Psoas muscle (tissue), 7 donors: ENCODE measurements at regions not wholly inside any gene's neighbourhood (a gene's known extent, or its start where the extent isn't known, plus 50 kb on each side); places are given as distances from the start of the nearest gene placed in this dataset.
"Not testable (repeated sequence)": the region's sequence is repeated elsewhere in the genome, so short reads cannot be mapped to it uniquely, and the experiment has no call there.

Source experiments
- ATAC-seq, 4 donors: fragments of 200-7000 bp; cut with Tn5 transposase; one replicate each; pipeline ENCODE4 v1.9.1; 2020; ENCODE audit warnings: moderate library complexity in 3 of 4, mild to moderate bottlenecking in 2 of 4
- DNase-seq, 2 donors: peaks; one replicate each; pipeline ENCODE4 v3.0.0-alpha.2; 2020
- H3K27ac ChIP-seq: fragments of 200-600 bp; one replicate; pipeline ENCODE4 v1.8.0; 2022
- H3K27me3 ChIP-seq, 3 donors: fragments of 200-600 bp in 1 of 3; one replicate each; pipeline versions ENCODE4 v1.6.1 to v1.8.0; 2013 to 2022; ENCODE audit warnings: low read length in 2 of 3, mild to moderate bottlenecking in 2 of 3, moderate library complexity in 1 of 3; ENCODE audit not compliant: insufficient read depth in 3 of 3
- H3K36me3 ChIP-seq, 2 donors: fragments of 200-600 bp in 1 of 2; one replicate each; pipeline versions ENCODE4 v1.6.1 to v1.8.0; 2013 to 2022; ENCODE audit warnings: low read depth in 1 of 2, mild to moderate bottlenecking in 1 of 2, moderate library complexity in 1 of 2; ENCODE audit not compliant: insufficient read depth in 1 of 2
- H3K4me1 ChIP-seq: fragments of 200-600 bp; one replicate; pipeline ENCODE4 v1.8.0; 2022
- H3K4me3 ChIP-seq: fragments of 200-600 bp; one replicate; pipeline ENCODE4 v1.8.0; 2022; ENCODE audit warnings: mild to moderate bottlenecking
- H3K9me3 ChIP-seq: fragments of 200-600 bp; one replicate; pipeline ENCODE4 v1.8.0; 2022
- WGBS, 3 donors: extraction: QIAGEN DNeasy Blood & Tissue Kit; methylation state at CpG; one replicate each; pipeline versions ENCODE4 v1.1.6 to v1.1.7; 2013; 5-methylcytosine and 5-hydroxymethylcytosine counted together
- intact Hi-C, 2 donors: fragments of 100-400 bp; cut with DNase I; formaldehyde crosslinking; loops; one replicate each; pipeline versions ENCODE4 v1.11.0 to v1.14.2; 2022
- TF ChIP-seq, protein P1 (sequence below): fragments of 200-600 bp; IDR thresholded peaks from one replicate; pipeline ENCODE4 v1.8.0; 2022; ENCODE audit warnings: antibody characterized with exemption
- donor health status: healthy with polysubstance abuse.
- donor health status: DM: no; HTN: no; CAD: no; lungs with moderate emphysema.
- donor health status: Bipolar disorder and iron deficiency.
- donor health status: healthy.
- donor health status: DM: yes; HTN: yes; CAD: no.
- donor health status: DM: no; HTN: no; CAD: no.
- donor health status: DM: yes; HTN: yes; CAD: no.

DNA sequence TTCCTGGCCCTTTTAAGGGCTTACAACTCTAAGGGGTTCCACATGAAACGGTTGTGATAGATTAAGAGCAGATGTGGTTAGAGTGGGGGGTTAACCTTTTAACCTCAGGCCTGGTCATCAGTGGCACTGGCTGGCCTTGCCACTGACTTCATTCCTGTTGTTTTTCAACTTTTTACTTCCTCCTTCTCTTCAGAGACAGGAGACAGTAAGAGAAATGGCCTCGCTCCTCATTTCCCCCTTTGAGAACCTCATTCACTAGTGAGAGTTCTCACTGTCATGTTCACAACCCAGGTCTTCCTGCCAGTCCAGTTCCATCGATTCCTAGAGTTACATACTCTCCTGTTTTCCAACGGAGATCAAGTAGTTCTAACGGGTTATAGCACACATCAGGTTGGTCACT lies 101.6 kb upstream of the SLC1A4 start:
- Histone ChIP-seq H3K36me3 (no peaks in the 10 kb centered on the region), H3K4me3 (no peak overlapping the region), H3K4me1 (no peaks in the 10 kb centered on the region), H3K27ac (no peak overlapping the region), H3K27me3 (no peaks in the 10 kb centered on the region), H3K9me3 (no peaks in the 10 kb centered on the region)
- WGBS, 3 donors = 88 to 93% (median 89%) methylated on average over 5 of the region's 5 CpGs
- intact Hi-C loops = no loop called here
- no peak for ATAC-seq
- TF ChIP-seq, protein P1, sequence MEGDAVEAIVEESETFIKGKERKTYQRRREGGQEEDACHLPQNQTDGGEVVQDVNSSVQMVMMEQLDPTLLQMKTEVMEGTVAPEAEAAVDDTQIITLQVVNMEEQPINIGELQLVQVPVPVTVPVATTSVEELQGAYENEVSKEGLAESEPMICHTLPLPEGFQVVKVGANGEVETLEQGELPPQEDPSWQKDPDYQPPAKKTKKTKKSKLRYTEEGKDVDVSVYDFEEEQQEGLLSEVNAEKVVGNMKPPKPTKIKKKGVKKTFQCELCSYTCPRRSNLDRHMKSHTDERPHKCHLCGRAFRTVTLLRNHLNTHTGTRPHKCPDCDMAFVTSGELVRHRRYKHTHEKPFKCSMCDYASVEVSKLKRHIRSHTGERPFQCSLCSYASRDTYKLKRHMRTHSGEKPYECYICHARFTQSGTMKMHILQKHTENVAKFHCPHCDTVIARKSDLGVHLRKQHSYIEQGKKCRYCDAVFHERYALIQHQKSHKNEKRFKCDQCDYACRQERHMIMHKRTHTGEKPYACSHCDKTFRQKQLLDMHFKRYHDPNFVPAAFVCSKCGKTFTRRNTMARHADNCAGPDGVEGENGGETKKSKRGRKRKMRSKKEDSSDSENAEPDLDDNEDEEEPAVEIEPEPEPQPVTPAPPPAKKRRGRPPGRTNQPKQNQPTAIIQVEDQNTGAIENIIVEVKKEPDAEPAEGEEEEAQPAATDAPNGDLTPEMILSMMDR = no peak
- no peak for DNase-seq

DNA sequence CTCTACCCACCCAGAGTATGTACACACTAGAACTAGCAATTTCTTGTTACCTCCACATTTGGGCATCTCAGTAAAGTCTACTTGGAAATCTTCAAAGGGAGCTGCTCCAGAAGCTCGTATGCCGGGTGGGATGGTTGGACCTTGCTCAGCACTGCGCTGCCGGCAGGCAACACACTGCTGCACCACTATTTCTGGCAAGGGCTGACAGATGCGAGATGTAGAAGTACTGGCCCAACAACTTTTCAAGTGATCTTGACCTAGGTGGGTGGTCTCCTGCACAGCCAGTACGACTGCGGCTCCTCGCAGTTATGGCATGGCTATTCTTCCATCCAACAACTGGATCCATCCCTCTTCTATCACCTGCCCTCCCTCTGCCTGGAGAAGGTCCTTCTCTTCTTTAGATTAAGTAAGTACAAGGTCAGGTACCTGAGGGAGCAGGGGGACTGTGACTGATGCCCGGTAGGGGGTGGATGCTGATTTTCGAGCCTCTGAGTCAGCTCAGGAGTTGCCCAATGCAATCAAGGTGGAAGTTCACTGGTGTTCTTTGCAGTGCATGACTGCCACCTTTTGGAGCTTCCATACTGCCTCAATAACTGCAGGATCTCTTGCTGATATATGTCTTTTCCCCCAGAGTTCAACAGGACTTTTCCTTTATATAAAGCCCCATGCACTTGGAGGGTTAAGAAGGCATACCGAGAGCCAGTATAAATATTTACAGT lies 100.4 kb upstream of the SLC1A4 start:
- DNase-seq (no peak), ATAC-seq (no peak)
- Histone ChIP-seq H3K4me3 (no peak overlapping the region), H3K4me1 (no peaks in the 10 kb centered on the region), H3K9me3 (no peaks in the 10 kb centered on the region), H3K36me3 (no peaks in the 10 kb centered on the region), H3K27ac (no peak overlapping the region), H3K27me3 (no peaks in the 10 kb centered on the region)
- intact Hi-C loops = no loop called here
- TF ChIP-seq, protein P1 = no peak
- WGBS, 3 donors = 77 to 83% (median 78%) methylated on average over 11 of the region's 11 CpGs

DNA sequence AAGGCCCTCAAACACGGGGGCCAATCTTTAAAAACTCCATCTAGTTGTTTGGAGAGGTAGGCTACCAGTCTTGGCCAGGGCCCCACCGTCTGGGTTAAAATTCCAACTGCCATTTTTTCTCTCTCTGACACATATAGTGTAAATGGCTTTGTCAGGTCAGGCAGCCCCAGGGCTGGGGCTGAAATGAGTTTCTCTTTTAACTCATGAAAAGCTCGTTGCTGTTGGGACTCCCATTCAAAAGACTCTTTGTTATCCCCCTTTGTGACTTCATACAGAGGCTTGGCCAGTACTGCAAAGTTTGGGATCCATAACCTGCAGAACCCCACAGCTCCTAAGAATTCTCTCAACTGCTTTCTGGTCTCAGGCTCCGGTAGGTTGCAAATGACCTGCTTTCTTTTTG lies 99.4 kb upstream of the SLC1A4 start:
- Histone ChIP-seq H3K4me3 (no peak overlapping the region), H3K27me3 (no peaks in the 10 kb centered on the region), H3K4me1 (no peaks in the 10 kb centered on the region), H3K9me3 (no peaks in the 10 kb centered on the region), H3K36me3 (no peaks in the 10 kb centered on the region), H3K27ac (no peak overlapping the region)
- DNase-seq (no peak), ATAC-seq (no peak)
- 70 to 86% (median 83%) methylated on average over 4 of the region's 4 CpGs for WGBS, 3 donors
- TF ChIP-seq, protein P1 = no peak
- intact Hi-C loops = no loop called here

DNA sequence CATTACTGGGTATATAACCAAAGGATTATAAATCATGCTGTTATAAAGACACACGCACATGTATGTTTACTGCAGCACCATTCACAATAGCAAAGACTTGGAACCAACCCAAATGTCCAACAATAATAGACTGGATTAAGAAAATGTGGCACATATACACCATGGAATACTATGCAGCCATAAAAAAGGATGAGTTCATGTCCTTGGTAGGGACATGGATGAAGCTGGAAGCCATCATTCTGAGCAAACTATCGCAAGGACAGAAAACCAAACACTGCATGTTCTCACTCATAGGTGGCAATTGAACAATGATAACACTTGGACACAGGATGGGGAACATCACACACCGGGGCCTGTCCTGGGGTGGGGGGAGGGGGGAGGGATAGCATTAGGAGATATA lies 92.6 kb upstream of the SLC1A4 start:
- H3K27ac ChIP-seq, ATAC-seq, H3K36me3 ChIP-seq, H3K4me1 ChIP-seq, intact Hi-C loops, H3K9me3 ChIP-seq, H3K27me3 ChIP-seq, H3K4me3 ChIP-seq, DNase-seq: not testable (repeated sequence)
- WGBS, 3 donors = 88 to 96% (median 93%) methylated on average over 3 of the region's 3 CpGs

DNA sequence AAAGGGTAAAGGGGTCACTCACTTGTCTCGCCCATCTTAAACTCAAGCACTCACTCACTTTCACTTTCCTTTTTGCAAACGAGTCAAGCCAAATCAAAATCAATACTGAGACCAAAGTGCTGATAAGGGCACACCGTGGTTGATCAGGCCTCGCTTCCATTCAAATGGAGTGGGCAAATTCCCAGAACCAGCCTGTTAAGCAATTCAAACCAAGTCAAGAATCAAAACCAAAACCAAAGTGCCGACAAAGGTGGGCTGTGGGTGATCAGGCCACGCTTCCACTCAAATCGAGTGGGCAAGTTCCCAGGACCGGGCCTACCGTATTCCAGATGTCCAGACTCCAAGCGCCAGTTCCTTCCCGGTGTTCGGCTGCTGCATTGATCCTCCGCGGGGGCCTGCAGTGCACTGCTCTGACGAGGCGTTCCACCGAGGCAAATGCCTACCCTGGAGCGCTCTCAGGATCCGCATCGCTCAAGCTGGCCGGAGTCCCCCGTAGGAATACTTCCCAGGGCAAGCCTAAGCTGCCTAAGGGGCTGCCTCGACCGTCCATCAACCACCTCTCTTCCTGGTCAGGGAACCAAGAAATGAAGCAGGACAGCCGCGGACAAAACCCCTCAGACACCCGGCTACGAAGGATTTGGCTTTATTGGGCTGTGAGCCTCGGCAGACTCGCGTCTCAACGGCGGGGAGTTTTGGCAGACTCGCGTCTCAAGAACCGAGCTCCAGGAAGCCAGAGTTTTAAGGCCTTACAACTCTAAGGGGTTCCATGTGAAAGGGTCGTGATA lies 89.9 kb upstream of the SLC1A4 start:
- no peaks in the 10 kb centered on the region for H3K27me3 ChIP-seq
- H3K4me1 ChIP-seq = no peaks in the 10 kb centered on the region
- TF ChIP-seq, protein P1 = no peak
- no peak overlapping the region for H3K4me3 ChIP-seq
- intact Hi-C loops = no loop called here
- no peak for DNase-seq
- no peak for ATAC-seq
- WGBS, 3 donors = 88 to 89% (median 89%) methylated on average over 37 of the region's 37 CpGs
- H3K9me3 ChIP-seq = no peaks in the 10 kb centered on the region
- H3K27ac ChIP-seq = no peak overlapping the region
- no peaks in the 10 kb centered on the region for H3K36me3 ChIP-seq

DNA sequence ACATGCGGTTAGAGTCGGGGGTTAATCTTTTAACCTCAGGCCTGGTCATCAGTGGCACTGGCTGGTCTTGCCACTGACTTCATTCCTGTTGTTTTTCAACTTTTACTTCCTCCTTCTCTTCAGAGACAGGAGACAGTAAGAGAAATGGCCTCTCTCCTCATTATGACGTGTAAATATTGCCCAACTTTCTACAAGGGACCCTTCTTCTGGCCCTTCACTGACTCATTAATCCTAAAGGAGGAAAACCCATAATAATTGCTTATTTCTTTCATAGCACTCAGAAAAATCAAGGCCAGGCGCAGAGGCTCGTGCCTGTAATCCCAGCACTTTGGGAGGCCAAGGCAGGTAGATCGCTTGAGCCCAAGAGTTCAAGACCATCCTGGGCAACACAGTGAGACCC lies 89.3 kb upstream of the SLC1A4 start:
- H3K27me3 ChIP-seq, H3K36me3 ChIP-seq, DNase-seq, H3K4me3 ChIP-seq, H3K4me1 ChIP-seq, H3K27ac ChIP-seq, H3K9me3 ChIP-seq, ATAC-seq: not testable (repeated sequence)
- intact Hi-C loops = loop anchor here in 1 of 2 donors (10.0 kb wide), 1 partner anchor 1235 kb away; no protein-coding TSS in a partner anchor
- 90 to 94% (median 91%) methylated on average over 6 of the region's 6 CpGs for WGBS, 3 donors
